K562 (cell line): ENCODE measurements at regions not wholly inside any gene's neighbourhood (a gene's known extent, or its start where the extent isn't known, plus 50 kb on each side); places are given as distances from the start of the nearest gene placed in this dataset.

ENCODE experiments used
- BDP1 ChIP-seq: IDR thresholded peaks from 3 replicates; pipeline ENCODE4 v1.6.1; 2011; ENCODE audit not compliant: insufficient read length, insufficient read depth
- CTCF ChIP-seq, 3 experiments: IDR thresholded peaks in 2 of 3; conservative IDR thresholded peaks in 1 of 3; 2 replicates each; pipeline ENCODE4 v1.5.1; 2011 to 2012; ENCODE audit warnings: low read length in 3 of 3, mild to moderate bottlenecking in 3 of 3, control low read depth in 2 of 3, improper control_type of control experiment in 1 of 3, inconsistent platforms in 1 of 3, low read depth in 1 of 3, mixed read lengths in 1 of 3, moderate library complexity in 1 of 3; ENCODE audit not compliant: insufficient read depth in 2 of 3
- JUNB ChIP-seq: fragments of 450-650 bp; formaldehyde crosslinking; conservative IDR thresholded peaks from 2 replicates; pipeline ENCODE4 v1.4.0; 2020; ENCODE audit warnings: mild to moderate bottlenecking
- MAFF ChIP-seq: IDR thresholded peaks from 2 replicates; pipeline ENCODE4 v1.6.1; 2012; ENCODE audit warnings: low read length, improper control_type of control experiment
- NFYB ChIP-seq: IDR thresholded peaks from 2 replicates; pipeline ENCODE4 v1.6.1; 2011; ENCODE audit warnings: mild to moderate bottlenecking, moderate library complexity; ENCODE audit not compliant: insufficient read length; ENCODE audit errors: extremely low read depth
- PML ChIP-seq: IDR thresholded peaks from 2 replicates; pipeline ENCODE4 v1.6.1; 2012; ENCODE audit warnings: low read length, inconsistent platforms
- SIN3A ChIP-seq, 2 experiments: fragments of 150-350 bp in 1 of 2; IDR thresholded peaks; 2 replicates each; pipeline ENCODE4 v1.6.1; 2011 to 2016; ENCODE audit warnings: borderline replicate concordance in 2 of 2, low read depth in 2 of 2, low read length in 2 of 2, mild to moderate bottlenecking in 2 of 2, moderate library complexity in 2 of 2; ENCODE audit not compliant: control insufficient read depth in 1 of 2
- ZNF263 ChIP-seq: sonication (generic); formaldehyde crosslinking; IDR thresholded peaks from 2 replicates; pipeline ENCODE4 v1.8.0; 2022; ENCODE audit warnings: mild to moderate bottlenecking, missing genetic modification reagents, borderline replicate concordance

- no peak for TF ChIP-seq BDP1
- TF ChIP-seq JUNB, result no peak
- TF ChIP-seq CTCF (IDR thresholded peaks at IDR 0.05 in 2 of 3, conservative IDR thresholded peaks at IDR 0.05 in 1 of 3; ENCODE audit: insufficient read depth in 2 of 3, low read depth in 1 of 3, low read length in 3 of 3), result no peak
- no peak for TF ChIP-seq MAFF
- TF ChIP-seq ZNF263 (CRISPR knock-in tag), result no peak
- TF ChIP-seq NFYB, result no peak
- TF ChIP-seq SIN3A (IDR thresholded peaks at IDR 0.05; ENCODE audit: borderline replicate concordance in 2 of 2, control insufficient read depth in 1 of 2, low read depth in 2 of 2, low read length in 2 of 2), result no peak
- no peak for TF ChIP-seq PML
Observed at GRCh38 chr5:8694545-8694944, 825.6 kb downstream of the MTRR start.
